ENCODE measurements at regions not wholly inside any gene's neighbourhood (a gene's known extent, or its start where the extent isn't known, plus 50 kb on each side); places are given as distances from the start of the nearest gene placed in this dataset.

- H4K20me1 ChIP-seq (ENCODE audit: control insufficient read depth, extremely low read depth, insufficient read depth, low read length): no peaks in the 10 kb centered on the region
- no peak overlapping the region for H3K27ac ChIP-seq (ENCODE audit: insufficient read depth, low read length)
- DNase-seq (ENCODE audit: low read depth in 2 of 2): no peak
- H3K9me3 ChIP-seq (ENCODE audit: control insufficient read depth, insufficient read depth, low read depth, low read length): no peaks in the 10 kb centered on the region
- no peaks in the 10 kb centered on the region for H3K36me3 ChIP-seq (ENCODE audit: control insufficient read depth, insufficient read depth, low read length)
- no peaks in the 10 kb centered on the region for H3K79me2 ChIP-seq (ENCODE audit: control insufficient read depth, insufficient read depth, low read length)
- H2AFZ ChIP-seq (ENCODE audit: low read length): no peak overlapping the region
- no peak overlapping the region for H3K4me3 ChIP-seq (replicated peaks in 1 of 4; ENCODE audit: control extremely low read depth in 1 of 4, insufficient read depth in 1 of 4, low read depth in 3 of 4, low read length in 4 of 4)
- no peak overlapping the region for H3K9ac ChIP-seq (ENCODE audit: insufficient read depth, low read length)
- H3K27me3 ChIP-seq (ENCODE audit: control insufficient read depth, insufficient read depth, low read length): no peaks in the 10 kb centered on the region
- no peak overlapping the region for H3K4me2 ChIP-seq (ENCODE audit: extremely low read depth, insufficient read depth, low read length)
- no peak for TF ChIP-seq EZH2 (IDR thresholded peaks at IDR 0.05; ENCODE audit: low read length, missing control alignments)
- TF ChIP-seq, protein P1, sequence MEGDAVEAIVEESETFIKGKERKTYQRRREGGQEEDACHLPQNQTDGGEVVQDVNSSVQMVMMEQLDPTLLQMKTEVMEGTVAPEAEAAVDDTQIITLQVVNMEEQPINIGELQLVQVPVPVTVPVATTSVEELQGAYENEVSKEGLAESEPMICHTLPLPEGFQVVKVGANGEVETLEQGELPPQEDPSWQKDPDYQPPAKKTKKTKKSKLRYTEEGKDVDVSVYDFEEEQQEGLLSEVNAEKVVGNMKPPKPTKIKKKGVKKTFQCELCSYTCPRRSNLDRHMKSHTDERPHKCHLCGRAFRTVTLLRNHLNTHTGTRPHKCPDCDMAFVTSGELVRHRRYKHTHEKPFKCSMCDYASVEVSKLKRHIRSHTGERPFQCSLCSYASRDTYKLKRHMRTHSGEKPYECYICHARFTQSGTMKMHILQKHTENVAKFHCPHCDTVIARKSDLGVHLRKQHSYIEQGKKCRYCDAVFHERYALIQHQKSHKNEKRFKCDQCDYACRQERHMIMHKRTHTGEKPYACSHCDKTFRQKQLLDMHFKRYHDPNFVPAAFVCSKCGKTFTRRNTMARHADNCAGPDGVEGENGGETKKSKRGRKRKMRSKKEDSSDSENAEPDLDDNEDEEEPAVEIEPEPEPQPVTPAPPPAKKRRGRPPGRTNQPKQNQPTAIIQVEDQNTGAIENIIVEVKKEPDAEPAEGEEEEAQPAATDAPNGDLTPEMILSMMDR (conservative IDR thresholded peaks at IDR 0.05 in 1 of 2, IDR thresholded peaks at IDR 0.05 in 1 of 2; ENCODE audit: low read depth in 1 of 2, low read length in 2 of 2): no peak
- no peaks in the 10 kb centered on the region for H3K4me1 ChIP-seq (ENCODE audit: control insufficient read depth, extremely low read depth, insufficient read depth, low read length)
These were observed 196.9 kb downstream of the ICOS start for GRCh38 chr2:204133476-204133875.

DNA sequence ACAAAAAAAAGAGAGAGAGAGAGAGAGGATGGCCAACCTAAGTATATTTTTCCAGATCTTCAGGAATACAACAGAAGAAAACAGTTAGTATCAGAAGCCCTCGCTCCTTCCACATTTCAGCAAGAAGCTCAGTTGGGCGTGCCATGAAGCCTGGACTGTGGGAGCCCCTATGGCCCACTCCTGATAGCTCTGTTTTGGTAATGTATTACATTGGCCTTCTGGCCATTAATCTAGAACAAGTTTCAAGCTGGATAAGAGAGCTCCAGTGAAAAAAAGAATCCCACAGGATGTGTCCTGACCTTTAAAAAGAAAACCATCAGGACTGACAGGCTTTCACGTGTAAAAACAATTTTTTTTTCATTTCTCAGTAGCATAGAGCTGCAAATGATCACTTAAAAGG is 197.9 kb downstream of the ICOS start:
- no peaks in the 10 kb centered on the region for H3K4me1 ChIP-seq (ENCODE audit: control insufficient read depth, extremely low read depth, insufficient read depth, low read length)
- no peak for TF ChIP-seq EZH2 (IDR thresholded peaks at IDR 0.05; ENCODE audit: low read length, missing control alignments)
- TF ChIP-seq, protein P1 (conservative IDR thresholded peaks at IDR 0.05 in 1 of 2, IDR thresholded peaks at IDR 0.05 in 1 of 2; ENCODE audit: low read depth in 1 of 2, low read length in 2 of 2): no peak
- no peaks in the 10 kb centered on the region for H3K27me3 ChIP-seq (ENCODE audit: control insufficient read depth, insufficient read depth, low read length)
- no peak overlapping the region for H3K4me3 ChIP-seq (replicated peaks in 1 of 4; ENCODE audit: control extremely low read depth in 1 of 4, insufficient read depth in 1 of 4, low read depth in 3 of 4, low read length in 4 of 4)
- DNase-seq (ENCODE audit: low read depth in 2 of 2): no peak
- no peaks in the 10 kb centered on the region for H3K36me3 ChIP-seq (ENCODE audit: control insufficient read depth, insufficient read depth, low read length)
- no peak overlapping the region for H3K27ac ChIP-seq (ENCODE audit: insufficient read depth, low read length)
- H3K79me2 ChIP-seq (ENCODE audit: control insufficient read depth, insufficient read depth, low read length): no peaks in the 10 kb centered on the region
- no peak overlapping the region for H3K9ac ChIP-seq (ENCODE audit: insufficient read depth, low read length)
- no peaks in the 10 kb centered on the region for H3K9me3 ChIP-seq (ENCODE audit: control insufficient read depth, insufficient read depth, low read depth, low read length)
- H4K20me1 ChIP-seq (ENCODE audit: control insufficient read depth, extremely low read depth, insufficient read depth, low read length): no peaks in the 10 kb centered on the region
- no peak overlapping the region for H3K4me2 ChIP-seq (ENCODE audit: extremely low read depth, insufficient read depth, low read length)
- no peak overlapping the region for H2AFZ ChIP-seq (ENCODE audit: low read length)

DNA sequence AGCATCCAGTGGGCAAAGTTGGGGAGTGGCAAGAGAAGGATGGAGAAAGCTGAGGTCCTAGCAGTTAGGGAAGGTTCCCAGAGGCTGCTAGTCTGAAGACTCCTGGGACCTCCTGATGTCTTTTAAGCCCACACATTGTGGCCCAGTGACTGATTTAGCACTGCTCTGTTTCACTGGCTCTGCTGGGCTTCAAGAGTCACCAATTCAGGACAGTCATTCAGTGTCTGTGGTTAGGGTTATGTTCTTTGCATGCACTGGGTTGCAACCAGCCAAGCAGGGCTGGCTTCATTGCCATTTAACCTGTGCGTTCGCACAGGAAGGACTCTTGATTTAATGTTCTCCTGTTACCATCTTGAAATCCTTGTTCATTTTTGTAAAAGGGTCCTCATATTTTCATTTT is 199.2 kb downstream of the ICOS start:
- Histone ChIP-seq H4K20me1 (ENCODE audit: control insufficient read depth, extremely low read depth, insufficient read depth, low read length) (no peaks in the 10 kb centered on the region), H3K36me3 (ENCODE audit: control insufficient read depth, insufficient read depth, low read length) (no peaks in the 10 kb centered on the region), H2AFZ (ENCODE audit: low read length) (no peak overlapping the region), H3K9ac (ENCODE audit: insufficient read depth, low read length) (no peak overlapping the region), H3K4me3 (replicated peaks in 1 of 4; ENCODE audit: control extremely low read depth in 1 of 4, insufficient read depth in 1 of 4, low read depth in 3 of 4, low read length in 4 of 4) (no peak overlapping the region), H3K9me3 (ENCODE audit: control insufficient read depth, insufficient read depth, low read depth, low read length) (no peaks in the 10 kb centered on the region), H3K79me2 (ENCODE audit: control insufficient read depth, insufficient read depth, low read length) (no peaks in the 10 kb centered on the region), H3K27ac (ENCODE audit: insufficient read depth, low read length) (no peak overlapping the region), H3K4me1 (ENCODE audit: control insufficient read depth, extremely low read depth, insufficient read depth, low read length) (no peaks in the 10 kb centered on the region), H3K27me3 (ENCODE audit: control insufficient read depth, insufficient read depth, low read length) (peaks cover 2% of the 10 kb centered on the region), H3K4me2 (ENCODE audit: extremely low read depth, insufficient read depth, low read length) (no peak overlapping the region)
- TF ChIP-seq, protein P1 (conservative IDR thresholded peaks at IDR 0.05 in 1 of 2, IDR thresholded peaks at IDR 0.05 in 1 of 2; ENCODE audit: low read depth in 1 of 2, low read length in 2 of 2): no peak
- TF ChIP-seq EZH2 (IDR thresholded peaks at IDR 0.05; ENCODE audit: low read length, missing control alignments): no peak
- DNase-seq (ENCODE audit: low read depth in 2 of 2): no peak
